ENCODE measurements at regions not wholly inside any gene's neighbourhood (a gene's known extent, or its start where the extent isn't known, plus 50 kb on each side); places are given as distances from the start of the nearest gene placed in this dataset.

DNA sequence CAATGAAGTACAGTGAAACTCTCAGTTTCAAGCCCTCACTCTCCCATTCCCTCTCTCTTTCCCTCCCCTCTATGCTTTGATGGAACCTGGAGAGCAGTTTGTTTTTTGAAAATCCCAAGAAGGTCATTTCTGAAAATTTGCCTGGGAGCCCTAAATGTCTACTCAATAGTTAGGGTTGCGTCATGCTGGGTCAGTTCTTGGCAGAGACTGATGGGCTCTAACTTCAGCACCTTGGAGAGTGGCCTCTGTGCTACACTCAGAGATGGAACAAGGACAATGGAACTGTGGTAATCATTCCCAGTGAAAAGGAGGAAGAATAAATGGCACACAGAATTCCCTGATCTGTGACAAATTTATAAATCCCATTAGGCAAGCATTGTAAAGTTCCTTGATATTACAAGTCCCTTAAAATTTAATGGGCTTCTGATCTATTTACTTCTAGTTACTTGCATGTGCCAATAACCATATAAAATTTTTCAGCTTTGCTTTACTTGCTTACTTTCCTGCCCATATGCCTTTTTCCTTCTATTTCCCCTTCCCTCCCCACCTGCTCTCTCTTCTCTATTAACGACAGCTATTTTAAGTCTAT, 182.9 kb upstream of the KCND3 start:
- no peaks in the 10 kb centered on the region for H3K36me3 Mint-ChIP-seq (ENCODE audit: insufficient read depth in 2 of 2)
- H3K27ac Mint-ChIP-seq = no peak overlapping the region
- H3K27me3 Mint-ChIP-seq (ENCODE audit: low read depth) = peaks cover 14% of the 10 kb centered on the region
- no peak for DNase-seq
- ATAC-seq (replicated peaks in 1 of 2) = no peak
- no peaks in the 10 kb centered on the region for H3K4me1 Mint-ChIP-seq (ENCODE audit: low read depth)
- H3K9me3 Mint-ChIP-seq = peaks cover 0 to 3% of the 10 kb centered on the region in 2 donors
- no peak overlapping the region for H3K4me3 Mint-ChIP-seq

DNA sequence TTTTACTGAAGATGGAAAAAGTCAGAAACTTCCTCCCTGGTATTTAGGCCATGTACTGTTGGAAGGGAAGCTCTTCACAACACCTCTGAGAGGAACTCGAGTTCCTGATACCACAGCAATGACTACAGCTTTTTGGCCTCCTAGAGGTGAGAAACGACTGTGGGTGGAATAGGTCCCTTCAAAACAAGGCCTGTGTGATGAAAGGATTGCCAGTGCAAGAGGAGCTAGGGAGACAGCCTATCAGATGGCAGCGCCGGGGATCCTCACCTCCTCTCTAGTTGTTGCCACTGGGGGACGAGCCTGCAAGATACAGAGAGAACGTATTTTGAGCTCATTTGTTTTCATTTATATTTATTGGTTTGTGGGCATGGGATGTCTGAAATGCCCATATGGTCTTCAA, 187.8 kb upstream of the KCND3 start:
- no peak overlapping the region for H3K4me3 Mint-ChIP-seq
- ATAC-seq (replicated peaks in 1 of 2) (no peak), DNase-seq (no peak)
- H3K27ac Mint-ChIP-seq = no peak overlapping the region
- peaks cover 2% of the 10 kb centered on the region for H3K27me3 Mint-ChIP-seq (ENCODE audit: low read depth)
- H3K9me3 Mint-ChIP-seq = no peaks in the 10 kb centered on the region
- no peaks in the 10 kb centered on the region for H3K36me3 Mint-ChIP-seq (ENCODE audit: insufficient read depth in 2 of 2)
- H3K4me1 Mint-ChIP-seq (ENCODE audit: low read depth) = no peaks in the 10 kb centered on the region

DNA sequence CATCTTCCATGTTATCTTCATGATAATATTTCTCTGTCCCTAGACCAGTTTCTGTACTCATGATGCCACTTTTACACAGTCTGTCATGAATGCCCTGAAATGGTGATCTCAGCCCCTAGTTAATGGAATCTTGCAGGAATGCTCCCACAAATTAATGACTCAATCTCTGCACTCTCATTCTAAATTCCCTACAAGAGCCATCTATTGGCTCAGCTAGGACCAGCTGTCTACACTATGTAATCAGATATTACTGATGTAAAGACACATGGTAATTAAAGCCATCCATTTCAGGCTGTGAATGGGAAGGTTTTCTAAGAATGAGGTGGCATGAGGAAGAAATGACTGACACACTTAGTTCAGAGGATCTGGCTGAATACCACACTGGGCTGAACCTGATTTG, 199.1 kb upstream of the KCND3 start:
- no peak for DNase-seq
- no peaks in the 10 kb centered on the region for H3K36me3 Mint-ChIP-seq (ENCODE audit: insufficient read depth in 2 of 2)
- H3K27me3 Mint-ChIP-seq (ENCODE audit: low read depth) = peaks cover 5% of the 10 kb centered on the region
- no peaks in the 10 kb centered on the region for H3K9me3 Mint-ChIP-seq
- H3K4me1 Mint-ChIP-seq (ENCODE audit: low read depth) = no peaks in the 10 kb centered on the region
- H3K27ac Mint-ChIP-seq = no peak overlapping the region
- H3K4me3 Mint-ChIP-seq = no peak overlapping the region
- no peak for ATAC-seq (replicated peaks in 1 of 2)

DNA sequence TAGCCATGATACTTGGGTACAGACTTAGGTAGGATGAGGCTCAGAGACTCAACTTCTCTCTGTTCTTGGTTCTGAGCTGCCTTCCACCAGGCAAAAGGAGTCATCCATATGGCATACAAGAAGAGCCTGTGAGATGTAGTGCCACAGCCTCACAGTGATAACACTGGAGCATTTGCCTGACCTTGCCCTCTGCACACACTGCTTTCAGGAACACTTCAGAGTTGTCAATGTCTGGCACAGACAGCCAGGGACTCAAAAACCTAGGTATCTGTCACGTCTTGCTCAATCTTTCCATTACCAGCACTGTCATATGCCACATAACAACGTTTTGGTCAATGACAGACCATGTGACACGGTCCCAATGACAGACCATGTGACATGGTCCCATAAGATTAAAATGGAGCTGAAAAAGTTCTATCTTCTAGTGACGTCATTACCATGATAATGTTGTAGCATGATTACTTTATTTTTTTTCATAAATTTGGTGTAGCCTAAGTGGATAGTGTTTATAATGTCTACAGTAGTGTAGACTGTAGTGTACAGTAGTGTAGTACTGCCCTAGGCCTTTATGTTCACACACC, 199.9 kb upstream of the CTTNBP2NL start:
- DNase-seq (no peak), ATAC-seq (replicated peaks in 1 of 2) (no peak)
- no peaks in the 10 kb centered on the region for H3K27me3 Mint-ChIP-seq (ENCODE audit: low read depth)
- H3K36me3 Mint-ChIP-seq (ENCODE audit: insufficient read depth in 2 of 2) = no peaks in the 10 kb centered on the region
- no peaks in the 10 kb centered on the region for H3K4me1 Mint-ChIP-seq (ENCODE audit: low read depth)
- H3K27ac Mint-ChIP-seq = no peak overlapping the region
- H3K9me3 Mint-ChIP-seq = no peaks in the 10 kb centered on the region
- H3K4me3 Mint-ChIP-seq = no peak overlapping the region

DNA sequence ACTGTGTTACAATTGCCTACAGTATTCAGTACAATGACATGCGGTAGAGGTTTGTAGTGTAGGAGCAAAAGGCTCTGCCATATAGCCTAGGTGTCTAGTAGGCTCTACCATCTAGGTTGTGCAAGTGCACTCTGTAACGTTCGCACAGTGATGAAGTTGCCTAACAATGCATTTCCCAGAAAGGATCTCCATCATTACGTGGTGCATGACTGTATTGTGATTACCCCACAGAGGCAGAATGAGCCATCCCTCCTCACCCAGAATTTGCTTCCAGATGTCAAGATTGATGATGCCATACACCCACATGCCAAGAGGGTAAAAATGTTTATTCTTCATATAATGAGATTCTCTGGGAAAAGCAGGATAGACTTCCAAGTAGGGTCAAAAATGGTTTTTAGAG, 199.3 kb upstream of the CTTNBP2NL start:
- H3K27me3 Mint-ChIP-seq (ENCODE audit: low read depth) = no peaks in the 10 kb centered on the region
- H3K9me3 Mint-ChIP-seq = no peaks in the 10 kb centered on the region
- ATAC-seq (replicated peaks in 1 of 2) (no peak), DNase-seq (no peak)
- H3K27ac Mint-ChIP-seq = no peak overlapping the region
- H3K36me3 Mint-ChIP-seq (ENCODE audit: insufficient read depth in 2 of 2) = no peaks in the 10 kb centered on the region
- no peaks in the 10 kb centered on the region for H3K4me1 Mint-ChIP-seq (ENCODE audit: low read depth)
- no peak overlapping the region for H3K4me3 Mint-ChIP-seq

DNA sequence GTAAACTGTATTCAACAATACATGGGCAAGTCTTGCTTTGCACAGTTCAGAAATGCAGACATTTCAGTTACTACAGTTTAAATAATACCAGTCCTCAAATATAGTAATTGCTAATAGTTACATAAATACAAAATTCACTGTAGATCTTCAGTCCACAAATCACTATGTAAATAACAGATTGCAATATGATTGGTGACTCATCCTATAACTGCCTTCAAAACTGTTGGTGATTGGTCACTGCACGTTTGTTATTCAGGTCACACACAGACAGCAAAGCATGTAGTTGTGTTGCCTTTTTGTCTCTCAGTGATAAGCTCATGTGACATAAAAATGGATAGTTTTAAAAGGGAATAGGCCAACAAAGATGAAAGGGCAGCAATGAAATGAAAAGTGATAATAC, 186.5 kb upstream of the CTTNBP2NL start:
- Mint-ChIP-seq H3K27me3 (ENCODE audit: low read depth) (peaks cover 12% of the 10 kb centered on the region), H3K9me3 (no peaks in the 10 kb centered on the region), H3K4me1 (ENCODE audit: low read depth) (no peaks in the 10 kb centered on the region), H3K27ac (no peak overlapping the region), H3K4me3 (no peak overlapping the region), H3K36me3 (ENCODE audit: insufficient read depth in 2 of 2) (peaks cover 0 to 4% of the 10 kb centered on the region in 2 donors)
- no peak for DNase-seq
- ATAC-seq (replicated peaks in 1 of 2) = no peak

DNA sequence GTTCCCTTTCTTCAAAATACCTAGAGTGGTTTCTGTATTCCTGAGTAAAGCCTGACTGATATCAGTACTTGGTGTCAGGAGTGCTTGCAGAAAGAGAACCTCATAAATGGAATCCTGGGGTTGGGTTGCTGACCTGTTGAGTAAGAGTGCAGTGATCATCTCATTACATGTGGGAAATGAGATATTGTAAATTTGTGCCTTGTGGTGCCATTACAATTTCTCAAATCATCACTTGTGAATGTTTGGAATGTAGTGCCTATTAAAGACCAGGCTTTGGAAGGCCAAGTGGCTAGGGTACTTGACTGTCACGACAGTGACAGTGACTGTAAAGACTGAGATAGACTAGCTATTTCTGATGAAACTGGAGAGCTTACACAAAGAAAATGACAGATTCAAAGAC, 176.7 kb upstream of the CTTNBP2NL start:
- Mint-ChIP-seq H3K4me1 (ENCODE audit: low read depth) (no peaks in the 10 kb centered on the region), H3K4me3 (no peak overlapping the region), H3K27ac (no peak overlapping the region)

DNA sequence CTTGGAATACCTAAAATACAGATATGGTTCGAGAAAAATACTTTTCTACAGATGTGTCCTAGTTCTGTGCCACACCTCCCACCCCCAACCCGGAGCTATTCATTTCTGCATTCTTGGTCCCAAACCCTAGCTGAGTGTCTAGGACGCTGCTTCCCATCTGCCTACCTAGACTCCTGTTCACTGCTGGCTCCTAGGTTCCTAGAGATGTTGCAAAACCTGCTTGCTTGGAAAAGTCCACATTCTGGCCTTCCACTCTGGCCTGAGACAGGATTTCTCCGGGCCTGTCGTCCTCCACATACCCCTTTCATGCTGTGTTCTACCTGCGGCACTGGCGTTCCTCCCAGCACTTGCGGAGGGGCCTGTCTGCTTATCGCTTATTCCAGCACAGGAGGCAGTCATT, 165.8 kb upstream of the CTTNBP2NL start:
- H3K27ac Mint-ChIP-seq = no peak overlapping the region
- no peaks in the 10 kb centered on the region for H3K36me3 Mint-ChIP-seq (ENCODE audit: insufficient read depth in 2 of 2)
- no peaks in the 10 kb centered on the region for H3K4me1 Mint-ChIP-seq (ENCODE audit: low read depth)
- peaks cover 1 to 3% of the 10 kb centered on the region in 2 donors for H3K9me3 Mint-ChIP-seq
- H3K4me3 Mint-ChIP-seq = no peak overlapping the region
- ATAC-seq (replicated peaks in 1 of 2) = no peak
- no peak for DNase-seq
- H3K27me3 Mint-ChIP-seq (ENCODE audit: low read depth) = no peaks in the 10 kb centered on the region

More for the DNA sequence above, 176.7 kb upstream of the CTTNBP2NL start:
- no peak for ATAC-seq (replicated peaks in 1 of 2)
- peaks cover 0 to 1% of the 10 kb centered on the region in 2 donors for H3K36me3 Mint-ChIP-seq (ENCODE audit: insufficient read depth in 2 of 2)
- H3K27me3 Mint-ChIP-seq (ENCODE audit: low read depth) = peaks cover 5% of the 10 kb centered on the region
- peaks cover 3% of the 10 kb centered on the region in 2 donors for H3K9me3 Mint-ChIP-seq
- no peak for DNase-seq

DNA sequence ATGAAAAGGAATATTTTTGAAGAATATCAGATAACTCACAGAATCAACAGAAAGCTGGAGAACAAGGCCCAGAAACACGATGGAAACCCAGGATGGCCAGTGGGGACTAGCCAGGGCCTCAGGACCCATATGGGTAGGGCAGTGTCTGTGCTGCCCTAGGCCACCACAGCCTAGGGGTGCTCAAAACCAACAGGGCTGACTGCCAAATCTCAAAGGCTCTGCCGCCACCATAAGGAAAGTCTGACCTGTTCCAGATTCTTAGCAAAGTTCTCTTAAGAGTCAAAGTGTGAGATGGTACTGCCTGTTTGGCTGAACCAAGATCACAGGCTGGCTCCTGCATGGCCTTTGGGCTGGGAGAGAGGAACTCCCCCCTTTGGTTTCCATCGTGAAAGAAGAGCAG, 164.7 kb upstream of the CTTNBP2NL start:
- Mint-ChIP-seq H3K27me3 (ENCODE audit: low read depth) (no peaks in the 10 kb centered on the region), H3K9me3 (peaks cover 1 to 3% of the 10 kb centered on the region in 2 donors), H3K36me3 (ENCODE audit: insufficient read depth in 2 of 2) (no peaks in the 10 kb centered on the region), H3K4me1 (ENCODE audit: low read depth) (no peaks in the 10 kb centered on the region), H3K27ac (no peak overlapping the region), H3K4me3 (no peak overlapping the region)
- ATAC-seq (replicated peaks in 1 of 2) = no peak
- DNase-seq = no peak

DNA sequence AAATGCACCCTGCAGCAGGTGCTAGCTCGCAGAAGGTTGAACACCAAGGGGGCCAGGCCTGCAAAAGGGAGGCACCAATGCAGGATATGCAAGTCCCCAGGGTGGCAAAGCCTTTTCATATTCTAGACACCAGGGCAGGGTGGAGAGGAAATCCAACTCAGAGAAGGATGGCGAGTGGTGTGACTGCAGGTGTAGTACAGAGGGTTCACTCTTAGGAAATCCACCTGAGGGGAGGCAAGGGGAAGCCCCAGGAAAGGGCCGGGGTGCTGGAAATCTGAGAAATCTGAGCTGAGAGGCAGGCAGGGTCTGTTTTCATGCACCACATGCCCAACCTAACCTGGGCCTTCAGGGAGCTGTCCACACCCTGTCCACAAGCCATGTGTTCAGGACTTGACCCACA, 163.2 kb upstream of the CTTNBP2NL start:
- Mint-ChIP-seq H3K27ac (no peak overlapping the region), H3K27me3 (ENCODE audit: low read depth) (peaks cover 5% of the 10 kb centered on the region), H3K4me3 (no peak overlapping the region), H3K9me3 (peaks cover 0 to 2% of the 10 kb centered on the region in 2 donors), H3K4me1 (ENCODE audit: low read depth) (no peaks in the 10 kb centered on the region), H3K36me3 (ENCODE audit: insufficient read depth in 2 of 2) (no peaks in the 10 kb centered on the region)
- no peak for ATAC-seq (replicated peaks in 1 of 2)
- DNase-seq = no peak

DNA sequence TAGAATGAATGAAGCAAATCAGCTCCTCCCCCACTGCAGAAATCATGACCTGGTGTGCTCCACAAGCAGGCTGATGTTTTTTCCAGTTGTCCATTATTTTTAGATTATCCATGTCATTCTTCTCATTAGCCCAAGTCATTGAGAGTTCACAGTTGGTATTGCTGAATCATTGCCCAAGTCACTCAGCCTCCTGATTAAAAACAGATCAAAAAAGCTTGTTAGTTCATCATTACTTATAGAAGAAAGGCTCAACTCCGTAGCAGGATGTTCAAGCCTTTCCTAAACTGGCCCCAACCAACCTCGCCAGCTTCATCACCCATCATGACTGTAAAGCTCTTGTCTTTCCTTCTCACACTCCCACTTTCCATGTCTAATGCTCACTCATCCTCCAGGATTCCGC, 161.3 kb upstream of the CTTNBP2NL start:
- DNase-seq (no peak), ATAC-seq (replicated peaks in 1 of 2) (no peak)
- Mint-ChIP-seq H3K4me3 (no peak overlapping the region), H3K27me3 (ENCODE audit: low read depth) (peaks cover 21% of the 10 kb centered on the region), H3K36me3 (ENCODE audit: insufficient read depth in 2 of 2) (no peaks in the 10 kb centered on the region), H3K4me1 (ENCODE audit: low read depth) (no peaks in the 10 kb centered on the region), H3K9me3 (no peaks in the 10 kb centered on the region), H3K27ac (no peak overlapping the region)

DNA sequence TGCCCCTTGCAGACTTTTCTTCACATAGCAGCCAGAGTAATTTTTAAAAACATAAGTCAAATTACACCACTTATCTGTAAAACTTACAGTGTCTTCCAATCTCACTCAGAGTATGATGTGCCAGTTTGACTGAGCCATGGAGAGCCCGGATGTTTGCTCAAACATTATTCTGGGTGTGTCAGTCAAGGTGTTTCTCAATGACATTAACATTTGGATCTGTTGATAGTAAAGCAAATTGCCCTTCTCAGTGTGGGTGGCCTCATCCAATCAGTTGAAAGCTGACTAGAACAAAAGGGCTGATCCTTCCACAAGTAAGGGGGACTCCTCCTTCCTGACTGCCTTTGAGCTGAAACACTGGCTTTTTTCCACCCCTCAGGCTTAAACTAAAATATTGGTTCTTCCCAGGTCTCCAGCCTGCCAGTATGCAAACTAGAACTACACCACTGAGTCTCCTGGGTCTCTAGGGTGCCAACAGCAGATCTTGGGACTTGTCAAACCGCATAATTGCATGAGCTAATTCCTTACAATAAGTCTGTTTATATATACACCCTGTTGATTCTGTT, 157.9 kb upstream of the CTTNBP2NL start:
- ATAC-seq (replicated peaks in 1 of 2) (no peak), DNase-seq (no peak)
- H3K27me3 Mint-ChIP-seq (ENCODE audit: low read depth) = peaks cover 25% of the 10 kb centered on the region
- no peak overlapping the region for H3K4me3 Mint-ChIP-seq
- no peaks in the 10 kb centered on the region for H3K4me1 Mint-ChIP-seq (ENCODE audit: low read depth)
- H3K9me3 Mint-ChIP-seq = no peaks in the 10 kb centered on the region
- H3K27ac Mint-ChIP-seq = no peak overlapping the region
- no peaks in the 10 kb centered on the region for H3K36me3 Mint-ChIP-seq (ENCODE audit: insufficient read depth in 2 of 2)

DNA sequence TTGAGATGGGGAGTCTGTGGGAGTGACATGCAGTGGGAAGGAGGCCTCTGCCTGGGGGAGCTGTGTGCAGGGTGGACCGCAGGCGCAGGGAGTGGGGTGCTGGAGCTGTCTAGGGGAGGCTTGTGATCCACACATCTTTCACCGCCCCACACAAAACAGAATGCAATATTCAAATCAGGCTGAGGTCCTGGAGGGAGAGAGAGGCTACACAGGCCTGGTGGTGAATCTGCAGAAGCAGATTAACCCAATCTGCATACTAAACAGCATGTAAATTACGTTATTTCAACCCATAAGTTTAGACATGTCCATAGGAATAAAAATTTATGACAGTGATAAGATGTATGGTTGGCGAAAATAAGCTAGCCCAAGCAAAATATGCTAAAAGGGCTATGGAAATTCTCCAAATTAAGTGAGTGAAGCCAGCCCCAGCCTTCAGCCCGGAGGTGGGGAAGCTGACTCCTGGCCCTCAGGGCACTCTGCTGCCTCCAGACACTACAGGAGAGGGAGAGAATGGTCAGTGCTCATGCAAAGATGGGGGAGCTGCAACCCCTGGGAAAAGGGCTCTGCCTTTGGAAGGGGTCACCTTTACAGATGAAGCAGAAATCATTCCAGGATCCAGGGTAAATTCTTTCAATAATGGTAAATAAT, 156.2 kb upstream of the CTTNBP2NL start:
- ATAC-seq (replicated peaks in 1 of 2) = no peak
- DNase-seq = no peak
- peaks cover 25% of the 10 kb centered on the region for H3K27me3 Mint-ChIP-seq (ENCODE audit: low read depth)
- H3K4me1 Mint-ChIP-seq (ENCODE audit: low read depth) = no peaks in the 10 kb centered on the region
- no peak overlapping the region for H3K27ac Mint-ChIP-seq
- no peaks in the 10 kb centered on the region for H3K36me3 Mint-ChIP-seq (ENCODE audit: insufficient read depth in 2 of 2)
- no peaks in the 10 kb centered on the region for H3K9me3 Mint-ChIP-seq
- no peak overlapping the region for H3K4me3 Mint-ChIP-seq
